ENCODE measurements at regions not wholly inside any gene's neighbourhood (a gene's known extent, or its start where the extent isn't known, plus 50 kb on each side); places are given as distances from the start of the nearest gene placed in this dataset.
"Not testable (repeated sequence)": the region's sequence is repeated elsewhere in the genome, so short reads cannot be mapped to it uniquely, and the experiment has no call there.

GRCh38 chr18:22566703-22567420 lies 149.1 kb upstream of the CTAGE1 start:
- no peak for DNase-seq (ENCODE audit: low spot score)

- no peak for DNase-seq (ENCODE audit: low spot score)
Observed at GRCh38 chr18:22567794-22568193, 150.1 kb upstream of the CTAGE1 start.

- DNase-seq (ENCODE audit: low spot score) = no peak
Observed at GRCh38 chr18:22570492-22570891, 152.8 kb upstream of the CTAGE1 start.

- no peak for DNase-seq (ENCODE audit: low spot score)
Observed at GRCh38 chr18:22572341-22572740, 154.6 kb upstream of the CTAGE1 start.

GRCh38 chr18:22579271-22579670 lies 161.6 kb upstream of the CTAGE1 start:
- no peak for DNase-seq (ENCODE audit: low spot score)

GRCh38 chr18:22585333-22585732 lies 167.6 kb upstream of the CTAGE1 start:
- no peak for DNase-seq (ENCODE audit: low spot score)

GRCh38 chr18:22585821-22586220 lies 168.1 kb upstream of the CTAGE1 start:
- DNase-seq (ENCODE audit: low spot score) = no peak

- no peak for DNase-seq (ENCODE audit: low spot score)
Observed at GRCh38 chr18:22591222-22591621, 173.5 kb upstream of the CTAGE1 start.

GRCh38 chr18:22594155-22594690 lies 176.5 kb upstream of the CTAGE1 start:
- DNase-seq (ENCODE audit: low spot score) = no peak

GRCh38 chr18:22601481-22601880 lies 183.8 kb upstream of the CTAGE1 start:
- no peak for DNase-seq (ENCODE audit: low spot score)

GRCh38 chr18:22602456-22602855 lies 184.7 kb upstream of the CTAGE1 start:
- DNase-seq (ENCODE audit: low spot score) = not testable (repeated sequence)

- no peak for DNase-seq (ENCODE audit: low spot score)
Observed at GRCh38 chr18:22603902-22604301, 186.2 kb upstream of the CTAGE1 start.

GRCh38 chr18:22604390-22604985 lies 186.8 kb upstream of the CTAGE1 start:
- DNase-seq (ENCODE audit: low spot score) = no peak

- no peak for DNase-seq (ENCODE audit: low spot score)
Observed at GRCh38 chr18:22604986-22605421, 187.3 kb upstream of the CTAGE1 start.

GRCh38 chr18:22605736-22606135 lies 188.0 kb upstream of the CTAGE1 start:
- DNase-seq (ENCODE audit: low spot score) = no peak

- DNase-seq (ENCODE audit: low spot score) = no peak
Observed at GRCh38 chr18:22606563-22607283, 189.0 kb upstream of the CTAGE1 start.

GRCh38 chr18:22607284-22607635 lies 189.5 kb upstream of the CTAGE1 start:
- no peak for DNase-seq (ENCODE audit: low spot score)

GRCh38 chr18:22608847-22609246 lies 191.1 kb upstream of the CTAGE1 start:
- DNase-seq (ENCODE audit: low spot score) = no peak

- no peak for DNase-seq (ENCODE audit: low spot score)
Observed at GRCh38 chr18:22609642-22610041, 191.9 kb upstream of the CTAGE1 start.

GRCh38 chr18:22613058-22613690 lies 195.5 kb upstream of the CTAGE1 start:
- DNase-seq (ENCODE audit: low spot score) = no peak

GRCh38 chr18:22613788-22614187 lies 196.1 kb upstream of the CTAGE1 start:
- DNase-seq (ENCODE audit: low spot score) = no peak

- no peak for DNase-seq (ENCODE audit: low spot score)
Observed at GRCh38 chr18:22623513-22623912, 205.8 kb upstream of the CTAGE1 start.

- no peak for DNase-seq (ENCODE audit: low spot score)
Observed at GRCh38 chr18:22624176-22624575, 206.5 kb upstream of the CTAGE1 start.
